WERI-Rb-1 (cell line): ENCODE measurements at regions not wholly inside any gene's neighbourhood (a gene's known extent, or its start where the extent isn't known, plus 50 kb on each side); places are given as distances from the start of the nearest gene placed in this dataset.
A peak's percentile ranks its signal among the peaks of the same experiment; 100 is the strongest.
"Not testable (repeated sequence)": the region's sequence is repeated elsewhere in the genome, so short reads cannot be mapped to it uniquely, and the experiment has no call there.

Experiments used
- DNase-seq: peaks from one replicate; pipeline ENCODE4 v3.0.0-alpha.2; 2020
- H3K27ac ChIP-seq: fragments of 250-450 bp; sonication (Bioruptor Pico); 2 replicates; pipeline ENCODE4 v1.5.1; 2020; ENCODE audit warnings: mild to moderate bottlenecking, moderate library complexity
- H3K27me3 ChIP-seq: fragments of 250-450 bp; sonication (Bioruptor Pico); 2 replicates; pipeline ENCODE4 v1.5.1; 2021; ENCODE audit warnings: mild to moderate bottlenecking, low read depth, moderate library complexity; ENCODE audit not compliant: insufficient read depth, severe bottlenecking
- H3K36me3 ChIP-seq: fragments of 250-450 bp; sonication (Bioruptor Pico); 2 replicates; pipeline ENCODE4 v1.5.1; 2020; ENCODE audit warnings: mild to moderate bottlenecking, moderate library complexity
- H3K4me3 ChIP-seq: 2 replicates; pipeline ENCODE4 v1.5.1; 2011; ENCODE audit warnings: low read depth, mild to moderate bottlenecking, control low read depth, low read length
- H3K9me3 ChIP-seq: fragments of 250-450 bp; sonication (Bioruptor Pico); 2 replicates; pipeline ENCODE4 v1.5.1; 2021; ENCODE audit warnings: mild to moderate bottlenecking, moderate library complexity; ENCODE audit not compliant: severe bottlenecking
- CTCF ChIP-seq: IDR thresholded peaks from 2 replicates; pipeline ENCODE4 v1.5.1; 2011; ENCODE audit warnings: low read depth, mild to moderate bottlenecking, control low read depth, inconsistent platforms, low read length

DNA sequence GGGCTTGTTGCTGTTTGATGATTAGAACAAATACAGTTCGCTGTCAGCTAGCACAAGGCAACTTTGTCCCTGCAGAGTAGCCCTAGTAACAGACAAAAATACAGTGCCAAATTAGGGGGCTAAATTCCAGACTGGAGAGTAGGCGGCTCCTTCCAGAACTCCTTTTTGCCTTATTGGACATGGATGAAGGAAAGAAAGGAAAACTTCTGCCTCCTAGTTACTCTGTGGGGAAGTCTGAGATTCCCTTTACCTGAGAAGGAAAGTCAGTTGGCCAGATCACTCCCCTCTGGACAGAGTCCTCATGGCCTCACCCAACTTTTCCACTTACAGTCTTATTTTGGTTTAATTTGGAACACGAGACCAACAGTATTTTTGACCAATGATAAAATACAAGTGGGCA lies 140.5 kb upstream of the ADAMTS3 start:
- Histone ChIP-seq H3K27ac (no peak overlapping the region), H3K27me3 (no peaks in the 10 kb centered on the region), H3K9me3 (no peaks in the 10 kb centered on the region), H3K4me3 (no peak overlapping the region), H3K36me3 (no peaks in the 10 kb centered on the region)
- no peak for TF ChIP-seq CTCF
- DNase-seq, result no peak

GRCh38 chr4:72706684-72707083 lies 137.7 kb upstream of the ADAMTS3 start:
- no peak for DNase-seq
- H3K9me3 ChIP-seq, result no peaks in the 10 kb centered on the region
- no peak overlapping the region for H3K4me3 ChIP-seq
- H3K27ac ChIP-seq, result no peak overlapping the region
- TF ChIP-seq CTCF, result no peak
- no peaks in the 10 kb centered on the region for H3K27me3 ChIP-seq
- H3K36me3 ChIP-seq, result no peaks in the 10 kb centered on the region

DNA sequence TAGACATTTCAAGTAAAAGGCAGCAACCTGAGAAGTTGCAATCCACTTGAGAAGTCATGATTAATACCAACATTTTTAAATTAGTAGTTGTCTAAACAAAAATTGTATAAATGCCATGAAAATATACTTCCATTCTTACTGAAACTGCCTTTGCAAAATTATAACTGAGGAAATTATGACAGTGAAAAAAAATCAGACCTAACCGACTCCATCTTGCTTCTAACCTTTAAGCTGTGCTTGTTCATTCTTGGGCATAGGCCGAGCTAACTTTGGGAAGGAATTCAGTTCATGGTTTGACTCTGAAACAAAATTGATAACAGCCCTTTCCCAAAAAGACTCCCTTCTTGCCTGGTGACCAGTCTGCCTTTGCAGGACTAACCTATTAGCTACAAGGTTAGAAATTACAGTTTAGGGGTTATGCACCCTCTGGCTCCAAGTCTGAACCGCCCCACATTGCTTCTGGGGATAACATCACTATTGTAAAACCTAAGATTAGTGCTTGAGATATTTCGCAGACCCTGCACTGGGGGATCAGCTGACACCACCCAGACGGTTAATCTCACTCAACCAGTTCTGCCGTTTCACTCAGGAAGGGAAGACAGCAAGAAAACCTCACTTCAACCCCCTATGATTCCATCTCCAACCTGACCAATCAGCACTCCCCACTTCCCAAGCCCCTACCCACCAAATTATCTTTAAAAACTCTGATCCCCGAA lies 136.1 kb upstream of the ADAMTS3 start:
- H3K9me3 ChIP-seq, H3K27ac ChIP-seq, H3K27me3 ChIP-seq, H3K36me3 ChIP-seq: not testable (repeated sequence)
- peak; percentile 39 for DNase-seq
- peak overlapping the region; percentile 38 for H3K4me3 ChIP-seq

DNA sequence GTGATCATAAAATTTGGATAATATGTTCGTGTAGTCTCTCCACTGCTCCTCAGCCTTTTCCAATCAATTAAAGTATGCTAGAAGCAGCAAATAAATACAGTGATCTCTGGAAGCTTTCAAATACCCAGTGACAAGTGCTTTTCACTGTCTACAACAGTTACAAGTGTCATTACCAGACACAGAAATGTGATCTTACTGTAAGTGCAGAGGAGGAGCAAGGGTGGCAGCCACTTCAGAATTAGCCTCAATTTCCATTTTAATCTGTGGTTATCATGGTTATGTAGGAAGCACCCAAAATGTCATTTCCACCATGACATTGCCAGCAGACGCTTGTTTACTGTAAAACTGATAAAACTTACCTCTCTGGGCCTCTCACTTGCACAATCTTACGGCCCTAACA lies 133.9 kb upstream of the ADAMTS3 start:
- H3K27me3 ChIP-seq, result no peaks in the 10 kb centered on the region
- H3K27ac ChIP-seq, result no peak overlapping the region
- no peak overlapping the region for H3K4me3 ChIP-seq
- DNase-seq, result no peak
- TF ChIP-seq CTCF, result no peak
- H3K9me3 ChIP-seq, result no peaks in the 10 kb centered on the region
- H3K36me3 ChIP-seq, result no peaks in the 10 kb centered on the region

- Histone ChIP-seq H3K27ac (no peak overlapping the region), H3K27me3 (no peaks in the 10 kb centered on the region), H3K9me3 (no peaks in the 10 kb centered on the region), H3K4me3 (peak overlapping the region; percentile 56), H3K36me3 (no peaks in the 10 kb centered on the region)
- DNase-seq, result peak; percentile 40
- peak; percentile 49; the same call in 1 of the 2 replicates for TF ChIP-seq CTCF
Measured at GRCh38 chr4:72701987-72702819, 133.2 kb upstream of the ADAMTS3 start.

GRCh38 chr4:72690771-72691170 lies 121.8 kb upstream of the ADAMTS3 start:
- Histone ChIP-seq H3K4me3 (no peak overlapping the region), H3K27ac (no peak overlapping the region)
- DNase-seq, result peak; percentile 43

More at GRCh38 chr4:72690771-72691170, 121.8 kb upstream of the ADAMTS3 start:
- TF ChIP-seq CTCF, result no peak
- no peaks in the 10 kb centered on the region for H3K27me3 ChIP-seq
- no peaks in the 10 kb centered on the region for H3K9me3 ChIP-seq
- no peaks in the 10 kb centered on the region for H3K36me3 ChIP-seq
